ENCODE measurements at regions not wholly inside any gene's neighbourhood (a gene's known extent, or its start where the extent isn't known, plus 50 kb on each side); places are given as distances from the start of the nearest gene placed in this dataset.

DNA sequence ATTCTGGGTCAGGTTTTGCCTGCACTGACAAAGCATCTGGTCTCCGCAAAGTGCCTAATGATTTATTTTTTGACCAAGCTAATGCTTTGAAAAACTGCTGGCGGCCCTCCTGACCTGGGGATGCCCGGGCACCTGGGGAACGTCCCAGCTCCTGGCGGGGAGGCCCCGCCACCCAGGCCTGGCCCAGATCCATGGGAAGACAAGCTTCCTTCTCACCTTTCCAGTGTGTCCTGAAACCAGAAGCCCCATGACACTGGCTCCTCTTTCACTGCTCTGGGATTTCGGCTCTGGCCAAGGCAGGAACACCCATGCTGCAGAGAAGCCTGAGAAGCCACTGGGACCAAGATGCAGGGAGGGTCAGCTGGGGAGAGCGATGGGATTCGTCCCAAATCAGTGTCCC, 144.1 kb downstream of the SEC61B start:
- DNase-seq: no peak

DNA sequence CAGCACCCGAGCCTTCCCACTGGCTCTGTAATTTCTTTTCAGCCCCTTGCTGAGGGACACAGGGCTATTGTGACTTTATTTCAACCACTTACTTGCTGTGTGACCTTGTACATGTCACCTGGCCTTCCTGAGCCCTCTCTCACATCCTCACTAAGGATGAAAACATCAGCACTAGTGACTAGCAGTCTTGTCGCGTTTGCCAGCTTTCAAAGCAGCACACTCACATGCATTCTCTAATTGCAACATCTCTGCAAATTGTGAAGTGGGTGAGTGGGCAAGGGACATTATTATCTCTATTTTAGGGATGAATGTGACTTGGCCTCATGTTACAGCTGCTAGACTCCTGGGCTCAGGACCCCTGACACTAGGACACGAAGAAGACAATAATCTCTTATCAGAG, 144.5 kb downstream of the SEC61B start:
- DNase-seq: no peak

DNA sequence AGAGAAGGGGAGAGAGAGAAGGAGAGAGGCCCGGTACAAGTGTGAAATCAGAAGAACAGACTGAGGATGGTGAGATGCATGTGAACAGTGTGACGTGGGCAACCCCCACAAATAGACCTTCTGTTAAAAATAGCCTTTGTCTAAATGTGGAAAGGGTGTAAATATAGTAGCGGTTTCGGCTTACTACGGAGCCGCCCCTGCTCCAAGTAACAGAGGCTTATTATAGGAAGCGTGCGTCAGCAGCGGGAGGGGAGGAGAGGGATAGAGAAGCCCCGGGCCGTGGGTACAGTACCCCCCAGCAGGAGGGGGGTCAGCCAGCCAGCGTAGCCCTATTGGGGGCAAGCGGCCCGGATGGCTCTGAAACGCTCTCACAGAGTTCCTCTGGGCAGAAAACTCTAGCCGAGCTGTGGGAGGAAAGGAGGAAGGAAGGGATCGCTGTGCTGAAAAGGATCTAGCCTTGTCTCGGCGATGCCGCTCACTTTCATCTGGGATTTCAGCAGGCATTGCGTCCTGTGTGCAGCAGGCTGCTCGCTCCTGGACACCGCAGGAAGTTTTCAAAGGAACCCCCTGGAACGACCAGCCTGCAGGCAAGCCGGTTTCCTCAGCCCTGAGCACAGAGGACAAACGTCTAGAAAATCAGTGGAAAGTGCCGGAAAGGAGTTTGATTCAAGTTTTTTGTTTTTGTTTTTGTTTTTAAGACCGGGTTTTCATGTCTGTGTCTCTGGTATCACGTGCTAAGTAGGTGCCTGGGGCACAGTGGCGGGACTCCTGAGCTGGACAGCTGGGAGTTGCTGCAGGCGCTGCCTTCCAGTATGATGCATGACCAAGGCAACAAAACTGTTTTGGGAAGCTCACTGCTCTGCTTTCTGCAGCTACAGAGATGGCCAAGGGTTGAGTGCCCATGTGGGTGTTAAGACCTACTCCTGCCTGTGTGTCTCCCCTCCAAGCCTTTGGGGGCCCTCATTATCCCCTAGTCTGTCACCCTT, 146.6 kb downstream of the SEC61B start:
- DNase-seq: no peak

DNA sequence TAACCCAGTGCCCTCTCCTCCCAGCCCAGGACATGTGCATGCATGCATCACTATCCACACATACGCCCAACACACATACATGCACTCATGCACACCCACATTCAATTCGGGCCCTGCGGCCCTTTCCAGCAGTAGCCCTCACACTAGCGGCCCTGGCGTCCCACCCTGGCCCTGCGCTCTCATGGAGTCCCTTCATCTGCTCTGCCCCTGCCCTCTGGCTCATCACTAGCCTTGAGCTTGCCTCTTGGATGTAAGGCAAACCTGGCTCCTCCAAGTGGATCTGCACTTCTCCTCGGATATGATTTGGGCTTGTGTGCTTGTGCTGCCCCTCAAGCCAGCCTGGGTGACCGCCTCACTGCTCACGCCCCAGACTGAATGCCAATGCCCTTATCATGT, 147.2 kb downstream of the SEC61B start:
- DNase-seq: no peak

DNA sequence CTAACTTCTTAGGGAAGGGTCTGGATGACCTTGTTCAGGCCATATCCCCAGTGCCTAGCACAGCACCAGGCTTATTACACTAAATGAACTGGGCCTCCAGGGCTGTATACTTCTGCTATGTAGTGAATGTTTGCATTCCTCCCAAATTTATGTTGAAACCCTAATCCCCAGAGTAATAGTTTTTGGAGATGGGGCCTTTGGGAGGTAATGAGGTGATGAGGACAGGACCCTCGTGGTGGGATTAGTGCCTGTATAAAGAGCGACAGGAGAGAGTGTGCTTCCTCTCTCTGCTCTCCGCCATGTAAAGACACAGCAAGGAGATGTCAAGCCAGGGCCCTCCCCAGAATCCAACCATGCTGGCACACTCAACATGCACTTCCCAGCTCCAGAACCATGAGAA, 148.3 kb downstream of the SEC61B start:
- no peak for DNase-seq

DNA sequence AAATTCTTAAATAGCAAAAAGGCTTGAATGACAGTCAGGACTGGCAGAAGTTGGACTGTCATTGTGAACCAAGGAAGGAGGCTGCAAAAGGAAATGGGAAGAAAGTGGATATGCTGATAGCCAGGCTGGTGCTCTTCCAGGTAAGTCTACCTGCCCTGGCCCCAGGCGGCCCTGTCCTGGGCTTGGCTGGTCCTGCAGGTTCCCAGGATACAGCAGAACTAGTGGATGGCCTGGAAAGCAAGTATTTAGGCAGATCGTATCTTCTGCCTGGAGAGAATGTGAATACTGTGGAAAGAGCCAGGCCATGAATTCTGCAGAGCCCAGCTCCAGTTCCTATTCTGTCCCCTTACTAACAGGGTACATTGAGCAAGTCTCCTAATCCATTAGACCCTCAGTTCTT, 149.3 kb downstream of the SEC61B start:
- no peak for DNase-seq

DNA sequence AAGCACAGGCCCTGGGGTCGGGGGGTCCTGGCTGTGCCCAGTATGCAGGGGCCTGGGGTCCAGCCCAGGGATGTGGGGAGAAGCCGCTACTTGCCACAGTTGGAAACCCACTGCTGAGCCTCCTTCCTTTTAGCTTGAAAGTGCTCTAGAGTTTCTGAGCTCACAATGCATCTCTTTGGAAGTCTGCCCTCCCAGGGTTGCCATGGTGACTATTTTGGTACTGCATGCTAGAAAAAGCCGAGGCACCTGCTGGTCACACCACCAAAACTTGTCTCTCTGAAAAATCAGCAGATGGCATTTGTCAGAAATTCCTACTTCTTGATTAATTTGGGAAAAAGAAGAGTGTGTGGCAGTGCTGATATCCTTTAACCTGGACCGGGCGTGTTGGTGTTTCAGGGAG, 151.8 kb downstream of the SEC61B start:
- DNase-seq: no peak

DNA sequence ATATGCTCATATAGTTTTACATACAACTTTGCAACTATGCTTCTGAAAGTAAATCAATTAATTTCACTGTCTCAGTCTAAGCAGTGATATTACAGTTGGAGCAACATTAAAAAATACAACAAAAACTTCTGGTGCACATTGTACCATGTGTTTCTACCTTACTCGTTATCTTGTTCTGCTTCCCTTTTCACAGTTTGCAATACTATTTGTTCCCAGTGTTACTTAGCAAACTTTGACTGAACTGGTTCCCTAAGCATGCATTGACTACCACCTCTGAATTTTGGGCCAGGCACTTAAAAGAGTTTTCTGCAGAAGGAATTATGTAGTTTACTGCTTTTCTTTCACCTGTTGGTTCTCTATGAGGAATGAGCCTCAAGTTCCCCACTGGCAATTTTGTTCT, 152.7 kb downstream of the SEC61B start:
- DNase-seq: no peak

DNA sequence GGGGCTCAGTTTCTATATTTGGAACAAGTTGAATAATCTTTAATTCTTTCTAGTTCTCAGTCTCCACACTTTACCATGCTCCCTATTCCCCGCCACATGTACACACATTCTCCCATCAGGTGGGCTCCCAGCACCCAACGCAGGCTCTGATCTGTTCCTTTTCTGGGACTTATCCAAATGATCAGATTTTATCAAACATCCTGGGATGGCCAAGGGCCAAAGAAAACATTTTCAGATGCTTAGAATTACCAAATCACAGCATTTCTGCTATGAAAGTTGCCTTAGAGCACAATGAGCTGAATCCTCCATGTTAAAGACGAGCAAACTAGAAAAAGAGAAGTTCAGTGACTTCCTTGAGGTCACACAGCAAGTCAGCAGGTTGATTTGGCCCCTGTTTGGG, 153.4 kb downstream of the SEC61B start:
- DNase-seq: no peak

DNA sequence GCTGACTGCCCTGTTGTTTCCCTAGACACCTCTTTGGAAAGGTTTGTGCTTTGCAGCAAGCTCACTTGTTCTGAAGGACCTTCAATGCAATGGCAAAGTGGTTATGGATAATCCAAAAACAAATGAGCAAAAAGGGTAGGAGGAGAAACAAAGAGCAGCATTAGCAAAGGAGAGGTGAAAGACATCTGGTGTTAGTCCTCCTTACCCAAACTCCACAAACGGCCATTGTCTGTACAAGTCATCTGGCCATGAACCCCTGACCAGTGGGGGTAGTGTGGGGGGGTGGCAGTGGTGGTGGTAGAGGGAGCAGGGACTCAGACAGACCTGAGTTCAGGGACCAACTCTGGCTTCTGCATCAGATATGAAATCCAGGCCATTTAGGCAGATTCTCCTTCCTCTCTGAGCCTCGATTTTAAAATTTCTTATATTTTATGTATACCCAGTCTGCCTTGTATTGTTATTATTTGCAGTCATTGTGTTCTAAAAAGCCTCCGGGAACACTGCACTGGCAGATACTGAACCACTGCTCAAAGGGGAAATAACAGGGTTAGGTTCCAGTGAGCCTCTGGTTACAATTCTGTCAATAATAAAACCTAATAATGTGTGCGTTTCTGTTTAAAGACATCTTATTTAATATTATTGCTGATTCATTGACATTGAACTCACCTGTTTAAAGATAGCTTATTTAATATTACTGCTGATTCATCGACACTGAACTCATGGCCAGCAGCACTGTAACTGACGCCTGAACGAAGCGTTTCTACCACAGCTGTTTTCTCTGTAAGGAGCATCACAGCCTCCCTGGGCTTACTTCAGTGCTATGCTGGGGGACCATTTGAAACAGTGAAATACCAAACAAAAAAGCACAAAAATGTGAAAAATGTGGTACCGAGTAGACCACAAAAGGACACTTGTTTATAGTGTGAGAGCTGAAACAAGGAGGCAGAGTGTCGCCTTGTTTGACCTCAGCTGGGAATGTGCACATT, 156.0 kb downstream of the SEC61B start:
- DNase-seq: no peak

DNA sequence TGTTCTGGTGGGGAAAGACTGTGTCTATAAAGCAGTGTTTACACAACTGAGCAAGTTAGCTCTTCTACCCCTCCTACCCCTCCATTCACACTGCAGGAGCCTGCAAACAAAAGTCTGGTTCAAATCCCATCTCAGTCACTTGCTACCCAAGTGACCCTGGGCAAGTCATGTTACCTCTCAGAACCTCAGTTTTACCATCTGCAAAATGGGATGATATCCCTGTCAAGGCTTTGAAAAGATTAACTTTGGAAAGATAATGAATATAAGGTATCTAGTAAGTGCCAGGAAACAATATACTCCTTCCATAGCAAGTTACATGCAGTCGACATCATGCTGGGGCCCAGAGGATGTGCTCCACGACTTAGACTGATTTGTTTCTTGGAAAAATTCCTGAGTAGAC, 161.5 kb downstream of the SEC61B start:
- no peak for DNase-seq

DNA sequence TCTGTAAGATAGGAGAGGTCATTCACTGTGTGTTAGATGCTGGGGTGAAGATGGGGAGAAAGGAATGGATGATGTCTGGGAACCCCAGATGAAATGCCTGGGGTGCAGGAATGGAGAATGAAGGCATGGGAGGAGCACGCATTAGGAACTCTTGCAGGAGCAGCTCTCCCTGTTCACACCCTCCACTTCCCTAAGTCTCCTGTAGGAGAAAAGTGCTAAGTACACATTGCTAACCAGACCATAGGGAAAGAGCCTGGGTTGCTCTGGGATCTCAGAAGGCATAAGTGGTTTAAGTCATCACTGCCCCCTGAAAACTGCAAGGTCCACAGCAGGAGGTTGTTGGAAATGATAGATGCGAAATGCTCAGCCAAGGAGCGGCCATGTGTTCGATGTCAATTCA, 163.1 kb downstream of the SEC61B start:
- no peak for DNase-seq

DNA sequence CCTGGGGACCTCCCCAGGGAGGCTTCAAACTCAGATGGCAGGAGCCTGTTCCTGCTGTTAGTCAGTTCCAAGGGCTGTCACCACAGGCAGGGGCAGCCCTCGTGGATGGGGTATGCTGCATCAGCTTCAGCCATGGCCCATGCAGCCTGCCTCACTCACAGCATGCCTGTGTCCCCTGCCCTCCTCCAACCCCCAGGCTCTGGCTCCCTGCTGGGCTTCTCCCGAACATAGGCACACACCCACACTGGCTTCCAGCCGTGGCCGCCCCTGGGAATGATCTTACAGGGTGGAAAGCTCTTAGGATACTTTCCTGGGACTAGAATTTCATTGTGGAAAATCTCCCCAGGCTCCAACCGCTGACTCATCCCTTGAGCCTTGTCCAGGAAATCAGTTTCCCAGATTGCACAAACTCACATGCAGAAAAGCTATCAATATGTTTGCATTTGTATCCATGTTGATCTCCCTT, 163.8 kb downstream of the SEC61B start:
- DNase-seq: no peak

DNA sequence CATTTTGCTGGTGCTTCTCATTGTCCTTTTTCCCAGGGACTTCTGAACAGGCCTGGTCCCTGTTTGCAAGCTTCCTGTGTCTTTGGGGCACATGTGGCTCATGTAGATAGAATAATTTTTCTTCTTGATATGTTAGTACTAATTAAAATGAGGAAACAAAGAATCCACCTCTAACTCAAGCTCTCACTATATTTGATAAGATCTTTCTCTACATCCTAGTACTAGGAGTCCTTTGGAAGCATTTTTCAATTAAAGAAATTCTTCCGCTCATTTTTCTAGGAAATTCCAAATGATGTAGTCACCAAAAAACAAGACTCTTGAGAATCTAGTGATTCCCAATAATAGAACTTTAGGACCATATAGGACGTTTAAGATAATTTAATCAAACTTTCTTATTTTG, 165.3 kb downstream of the SEC61B start:
- DNase-seq: no peak

DNA sequence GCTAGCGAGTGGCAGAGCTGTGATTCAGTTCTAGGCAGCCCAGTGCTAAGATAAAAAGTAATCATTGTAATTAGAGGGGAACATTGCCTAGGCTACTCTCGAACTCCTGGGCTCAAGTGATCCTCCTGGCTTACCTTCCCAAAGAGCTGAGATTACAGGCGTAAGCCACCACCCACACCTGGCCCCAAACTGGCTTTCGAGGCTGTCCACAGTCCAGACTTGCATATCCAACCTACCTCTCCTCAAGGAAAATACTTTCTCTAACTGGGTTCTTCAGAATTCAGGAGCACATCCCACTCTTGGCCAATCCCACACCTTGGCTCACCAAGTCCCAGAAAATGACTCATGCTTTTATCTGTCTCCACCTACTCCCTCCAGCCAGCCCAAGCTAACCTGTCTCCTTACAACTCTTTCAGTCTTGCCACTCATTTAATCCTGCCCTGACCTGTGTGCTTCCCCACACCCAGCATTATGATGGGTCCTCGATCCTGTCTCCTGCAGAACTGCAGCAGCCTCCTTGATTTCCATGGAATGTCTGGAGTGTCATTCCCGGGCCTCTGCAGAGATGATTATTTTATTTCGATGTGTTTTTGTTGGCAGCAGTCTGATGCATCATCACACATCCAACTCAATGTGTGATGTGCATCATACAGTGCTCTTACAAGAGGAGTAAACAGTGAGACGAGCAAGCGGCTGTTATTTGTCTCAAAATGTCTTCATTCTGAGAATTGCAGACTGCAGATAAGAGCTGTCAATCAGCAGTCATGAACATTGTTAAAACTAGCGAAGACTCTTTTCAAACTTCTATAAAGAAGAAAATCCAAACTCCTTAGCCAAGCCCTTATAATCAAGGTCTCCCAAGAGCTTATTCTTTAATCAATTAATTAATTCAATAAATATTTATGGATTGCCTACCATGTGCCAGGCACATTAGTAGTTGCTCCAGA, 167.3 kb downstream of the SEC61B start:
- DNase-seq: no peak

DNA sequence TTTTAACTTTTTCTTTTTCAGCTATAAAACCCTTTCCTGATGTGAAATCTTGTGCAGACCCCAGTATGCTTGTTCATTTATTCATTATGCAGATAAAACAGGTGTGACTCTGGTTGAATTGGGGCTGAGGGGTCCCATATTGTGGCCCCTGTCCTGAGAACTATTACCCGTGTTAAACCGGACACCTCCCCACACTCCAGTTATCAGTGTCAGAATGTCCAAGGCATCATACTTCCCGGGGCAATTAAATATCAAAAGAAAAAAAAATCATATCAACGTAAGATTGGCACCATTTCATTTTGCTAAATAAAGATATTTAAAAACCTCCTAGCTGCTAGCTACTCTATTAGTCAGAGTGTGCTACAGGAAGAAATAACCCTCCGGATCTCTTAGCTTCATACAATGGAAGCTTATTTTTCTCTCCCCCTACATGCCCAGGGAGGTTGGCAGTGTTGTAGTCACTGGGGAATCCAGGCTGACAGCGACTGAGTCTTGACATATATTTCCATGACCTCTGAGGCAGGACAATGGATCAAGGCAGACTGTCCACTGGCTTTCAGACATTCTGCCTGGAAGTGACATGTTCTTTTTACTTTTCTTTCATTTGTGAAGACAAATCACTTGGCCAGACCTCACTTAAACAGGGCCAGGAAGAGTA, 170.0 kb downstream of the SEC61B start:
- no peak for DNase-seq

DNA sequence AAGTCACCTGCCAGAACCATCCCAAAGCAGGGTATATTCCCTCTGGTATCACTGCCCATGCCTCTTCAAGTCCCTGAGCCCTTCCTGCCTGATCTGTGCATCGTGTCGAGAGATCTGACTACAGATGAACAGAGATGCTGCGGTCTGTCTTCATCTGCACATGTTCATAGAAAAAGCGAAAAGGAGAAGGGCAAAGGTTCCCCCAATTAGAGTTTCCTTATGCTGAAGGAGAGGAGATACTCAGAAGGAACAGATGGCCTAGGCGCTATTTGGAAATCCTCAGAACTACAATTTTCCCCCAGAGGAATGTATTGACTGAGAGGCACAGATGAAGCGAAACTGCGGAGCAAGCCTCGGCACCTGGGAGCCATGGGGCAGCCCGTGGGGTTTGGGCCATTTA, 170.9 kb downstream of the SEC61B start:
- DNase-seq: no peak

DNA sequence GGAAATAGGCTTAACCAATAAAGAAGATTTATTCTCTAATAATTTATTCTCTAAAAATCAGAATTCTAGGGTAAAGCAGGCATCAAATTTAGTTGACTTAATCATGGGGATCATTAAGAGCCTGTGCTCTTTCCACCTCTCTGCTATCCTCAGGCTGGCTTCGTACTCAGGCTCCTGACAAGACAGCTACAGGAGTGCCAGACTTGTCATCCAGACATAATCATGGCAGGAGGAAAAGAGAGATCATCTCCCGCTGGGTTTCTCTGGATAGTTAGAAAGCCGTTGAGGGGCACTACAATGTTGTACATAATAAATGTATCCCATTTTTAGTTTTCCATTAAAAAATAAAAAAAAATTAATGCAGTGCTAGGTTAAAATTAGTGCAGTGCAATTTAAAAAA, 171.9 kb downstream of the SEC61B start:
- no peak for DNase-seq

DNA sequence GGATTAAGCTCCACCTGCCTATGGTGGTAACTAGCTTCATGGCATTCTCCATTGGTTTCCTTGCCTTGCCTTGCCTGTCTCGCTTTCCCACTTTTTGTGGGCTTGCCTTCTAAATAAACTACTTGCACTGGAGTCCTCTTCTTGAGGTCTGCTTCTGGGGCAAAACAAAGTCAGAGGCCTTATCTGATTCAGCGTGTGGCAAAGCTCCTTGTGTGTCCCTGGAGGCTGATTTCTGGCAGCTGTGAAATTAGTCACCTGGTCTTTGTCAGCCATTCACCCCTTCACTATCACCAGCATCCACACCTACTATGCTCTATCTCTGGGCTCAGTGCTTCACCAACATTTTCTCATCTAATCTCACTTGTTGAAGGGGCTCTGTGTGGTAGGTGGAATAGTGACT, 176.2 kb downstream of the SEC61B start:
- DNase-seq: no peak

DNA sequence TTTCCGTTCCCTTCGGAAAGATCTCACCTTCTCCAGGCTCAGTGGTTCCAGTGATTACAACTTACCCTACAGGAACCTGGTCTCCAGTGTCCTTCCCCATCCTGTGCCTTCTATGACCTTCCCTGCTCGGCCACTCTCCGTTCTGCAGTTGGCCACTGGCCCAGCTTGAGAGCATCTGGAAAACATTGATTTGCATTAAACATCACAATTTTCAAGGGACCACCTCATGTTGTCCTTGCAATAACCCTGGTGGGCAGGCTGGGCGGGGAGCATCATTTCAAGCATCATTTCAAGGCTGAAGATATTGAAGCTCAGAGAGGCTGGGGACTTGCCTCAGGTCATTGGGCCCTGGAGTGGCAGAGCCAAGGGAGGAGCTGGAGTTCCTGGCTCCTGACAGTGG, 177.4 kb downstream of the SEC61B start:
- no peak for DNase-seq

DNA sequence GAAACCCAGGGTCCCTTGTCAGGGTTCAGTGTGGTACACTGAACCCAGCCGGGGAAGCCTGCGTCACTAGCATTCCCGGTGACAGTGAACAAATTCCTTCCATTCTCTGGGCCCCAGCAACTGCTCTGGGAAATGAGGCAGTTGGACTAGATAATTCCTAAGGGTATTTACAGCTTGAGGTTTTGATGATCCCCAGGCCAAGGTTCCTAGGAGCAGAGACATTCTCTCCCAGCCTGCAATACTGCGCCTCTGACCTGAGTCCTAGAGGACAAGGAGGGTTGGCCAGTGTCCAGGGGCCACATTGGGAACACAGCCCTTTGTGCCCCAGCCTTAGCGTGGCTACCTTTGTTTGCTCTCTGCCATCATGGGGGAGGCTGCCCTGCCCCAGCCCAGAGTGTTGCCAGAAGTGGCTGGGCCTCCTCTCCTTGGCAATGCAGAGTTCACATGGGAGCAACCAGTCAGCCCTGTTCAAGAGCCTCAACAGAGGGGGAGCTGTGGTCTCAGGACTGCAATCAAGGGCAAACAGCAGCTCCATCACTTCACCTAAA, 178.2 kb downstream of the SEC61B start:
- no peak for DNase-seq

Measured in NK-92 treated with Interleukin-12 subunit alpha and Interleukin-12 subunit beta, amount 100 ng/mL, for 24 hours (cell line).